Stimulated activated effector memory CD8-positive, alpha-beta T cell treated with anti-CD3 and anti-CD28 coated beads, Interleukin-12 subunit alpha, Interleukin-12 subunit beta, amount 100 ng/mL, for 72 hours (primary cell): ENCODE measurements at regions not wholly inside any gene's neighbourhood (a gene's known extent, or its start where the extent isn't known, plus 50 kb on each side); places are given as distances from the start of the nearest gene placed in this dataset.

Experiments used
- ATAC-seq: fragments of 150-1000 bp; cut with Tn5 transposase; 2 replicates; pipeline ENCODE4 v1.10.0; 2021
- DNase-seq, 2 donors: peaks; one replicate each; pipeline ENCODE4 v3.0.0; 2021 to 2022; ENCODE audit warnings: low spot score in 2 of 2
- H3K27ac Mint-ChIP-seq: one replicate; pipeline ENCODE4 v1.8.0; 2022; ENCODE audit warnings: mild to moderate bottlenecking, mixed read lengths
- H3K36me3 Mint-ChIP-seq: one replicate; pipeline ENCODE4 v1.8.0; 2022; ENCODE audit warnings: mild to moderate bottlenecking, mixed read lengths
- H3K4me1 Mint-ChIP-seq: one replicate; pipeline ENCODE4 v1.8.0; 2022; ENCODE audit warnings: mixed read lengths
- H3K4me3 Mint-ChIP-seq: one replicate; pipeline ENCODE4 v1.8.0; 2022; ENCODE audit warnings: mild to moderate bottlenecking, mixed read lengths
- H3K9me3 Mint-ChIP-seq: one replicate; pipeline ENCODE4 v1.8.0; 2022; ENCODE audit warnings: mixed read lengths

DNA sequence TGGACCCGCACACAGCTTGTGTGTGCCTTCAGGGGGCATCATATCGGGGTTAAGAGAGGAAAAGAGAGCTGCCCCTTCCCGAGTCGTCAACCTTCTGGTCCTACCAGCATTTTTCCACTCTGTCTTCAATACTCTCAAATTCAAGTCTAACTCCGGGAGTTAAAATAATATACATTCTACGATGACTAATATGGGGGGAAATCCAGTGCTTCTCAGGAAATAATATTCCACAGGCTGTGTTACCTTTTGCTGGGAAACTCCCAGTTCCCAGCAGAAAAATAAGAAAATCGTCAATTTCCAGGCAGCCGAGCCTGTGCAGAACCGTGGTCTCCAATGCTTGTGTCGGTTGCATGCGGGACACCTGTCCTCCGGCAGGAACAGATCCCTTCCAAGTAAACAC, 105.0 kb upstream of the FOXF1 start:
- H3K9me3 Mint-ChIP-seq, result no peaks in the 10 kb centered on the region
- ATAC-seq (no peak), DNase-seq (no peak)
- H3K27ac Mint-ChIP-seq, result no peak overlapping the region
- no peaks in the 10 kb centered on the region for H3K4me1 Mint-ChIP-seq
- no peak overlapping the region for H3K4me3 Mint-ChIP-seq
- H3K36me3 Mint-ChIP-seq, result no peaks in the 10 kb centered on the region

- H3K27ac Mint-ChIP-seq, result no peak overlapping the region
- DNase-seq (no peak), ATAC-seq (no peak)
- no peaks in the 10 kb centered on the region for H3K36me3 Mint-ChIP-seq
- H3K9me3 Mint-ChIP-seq, result no peaks in the 10 kb centered on the region
- H3K4me1 Mint-ChIP-seq, result no peaks in the 10 kb centered on the region
- no peak overlapping the region for H3K4me3 Mint-ChIP-seq
Measured at GRCh38 chr16:86406056-86406455, 104.3 kb upstream of the FOXF1 start.

- H3K27ac Mint-ChIP-seq, result no peak overlapping the region
Measured at GRCh38 chr16:86408685-86409084, 101.6 kb upstream of the FOXF1 start.

DNA sequence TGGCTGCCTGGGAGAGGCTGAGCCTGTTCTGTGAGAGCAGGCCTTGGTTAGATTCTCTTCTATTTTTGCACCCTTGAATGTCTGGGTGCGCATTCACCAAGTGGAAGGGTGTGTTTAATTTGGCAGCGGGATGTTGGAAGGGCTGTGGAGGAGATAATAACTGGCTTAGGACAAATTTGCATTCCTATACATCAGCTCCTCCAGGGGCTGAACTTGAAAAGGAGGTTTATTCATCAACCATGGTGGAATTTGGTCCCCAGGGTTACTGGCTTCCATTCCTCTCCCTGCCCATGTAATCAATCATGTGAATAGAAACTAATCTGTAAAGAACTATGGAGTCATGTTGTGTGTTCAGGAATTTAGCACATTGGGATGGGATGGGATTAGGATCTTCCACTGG, 100.2 kb upstream of the FOXF1 start:
- Mint-ChIP-seq H3K4me1 (no peaks in the 10 kb centered on the region), H3K36me3 (no peaks in the 10 kb centered on the region), H3K9me3 (no peaks in the 10 kb centered on the region), H3K27ac (no peak overlapping the region), H3K4me3 (no peak overlapping the region)
- ATAC-seq, result no peak
- no peak for DNase-seq

More at GRCh38 chr16:86408685-86409084, 101.6 kb upstream of the FOXF1 start:
- Mint-ChIP-seq H3K36me3 (no peaks in the 10 kb centered on the region), H3K4me1 (no peaks in the 10 kb centered on the region), H3K4me3 (no peak overlapping the region), H3K9me3 (no peaks in the 10 kb centered on the region)
- ATAC-seq, result no peak
- no peak for DNase-seq

GRCh38 chr16:86410529-86410928, 99.8 kb upstream of the FOXF1 start:
- no peaks in the 10 kb centered on the region for H3K9me3 Mint-ChIP-seq
- ATAC-seq (no peak), DNase-seq (no peak)
- no peaks in the 10 kb centered on the region for H3K4me1 Mint-ChIP-seq
- no peaks in the 10 kb centered on the region for H3K36me3 Mint-ChIP-seq
- H3K27ac Mint-ChIP-seq, result no peak overlapping the region
- H3K4me3 Mint-ChIP-seq, result no peak overlapping the region

DNA sequence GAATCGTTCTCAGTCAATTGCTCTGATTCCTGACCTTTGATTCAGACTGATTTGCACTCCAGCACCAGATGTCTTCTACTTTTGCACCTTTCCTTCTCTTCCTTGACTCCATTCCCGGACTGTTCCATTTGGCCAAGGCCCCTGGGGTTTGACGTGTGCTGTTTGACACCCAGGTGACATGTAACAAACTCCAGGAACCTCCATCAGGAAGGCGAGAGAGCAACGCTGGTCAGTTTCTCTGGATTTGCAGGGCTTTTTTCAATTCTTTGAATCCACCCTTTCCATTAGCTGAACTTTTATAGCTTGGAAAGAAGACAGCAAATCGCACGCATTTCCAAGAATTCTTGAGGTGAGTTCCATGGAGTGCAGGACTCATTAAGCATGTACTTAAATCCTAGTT, 98.4 kb upstream of the FOXF1 start:
- no peak overlapping the region for H3K27ac Mint-ChIP-seq
- H3K9me3 Mint-ChIP-seq, result no peaks in the 10 kb centered on the region
- no peaks in the 10 kb centered on the region for H3K36me3 Mint-ChIP-seq
- no peak for DNase-seq
- no peak overlapping the region for H3K4me3 Mint-ChIP-seq
- no peaks in the 10 kb centered on the region for H3K4me1 Mint-ChIP-seq
- no peak for ATAC-seq

DNA sequence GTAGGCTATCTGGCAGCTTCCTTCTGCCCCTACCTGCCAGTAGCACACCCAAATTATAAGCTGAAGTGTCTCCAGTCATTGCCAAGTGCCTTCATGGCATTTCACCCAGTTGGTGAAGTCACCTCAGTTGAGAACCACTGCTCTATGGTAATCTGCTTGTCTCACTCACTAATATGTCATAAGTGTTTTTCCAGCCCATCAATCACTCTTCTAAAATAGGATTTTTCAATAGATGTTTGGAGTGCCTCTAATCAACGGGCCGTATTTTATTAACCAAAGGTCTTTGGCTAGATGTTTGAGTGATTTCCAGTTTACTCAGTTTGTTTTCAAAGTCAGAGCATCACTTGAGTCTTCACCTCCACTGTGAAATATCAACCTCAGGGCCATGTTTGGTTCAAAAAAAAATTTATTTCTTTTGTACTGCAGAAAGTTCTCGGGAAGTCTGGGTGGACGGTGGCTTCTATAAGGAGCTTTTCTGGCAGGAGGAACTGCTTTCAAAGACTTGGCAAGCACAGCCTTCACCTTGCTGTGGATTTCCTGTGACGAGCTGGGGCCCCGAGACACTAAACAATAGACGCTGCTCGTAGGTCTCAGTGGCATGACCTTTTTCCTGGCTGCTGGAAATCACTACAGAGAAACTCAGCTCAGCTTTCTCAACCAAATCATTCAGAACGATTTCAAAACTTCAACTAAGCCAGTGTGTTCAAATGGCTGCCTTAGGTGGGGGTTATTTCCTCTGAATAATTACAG, 95.2 kb upstream of the FOXF1 start:
- no peak overlapping the region for H3K4me3 Mint-ChIP-seq
- ATAC-seq (no peak), DNase-seq (no peak)
- no peaks in the 10 kb centered on the region for H3K9me3 Mint-ChIP-seq
- H3K27ac Mint-ChIP-seq, result no peak overlapping the region
- H3K36me3 Mint-ChIP-seq, result no peaks in the 10 kb centered on the region
- H3K4me1 Mint-ChIP-seq, result no peaks in the 10 kb centered on the region

GRCh38 chr16:86418981-86419380, 91.3 kb upstream of the FOXF1 start:
- DNase-seq, result no peak
- H3K9me3 Mint-ChIP-seq, result peaks cover 5% of the 10 kb centered on the region
- ATAC-seq, result no peak

GRCh38 chr16:86419518-86419917, 90.8 kb upstream of the FOXF1 start:
- H3K27ac Mint-ChIP-seq, result no peak overlapping the region
- H3K4me1 Mint-ChIP-seq, result no peaks in the 10 kb centered on the region
- H3K9me3 Mint-ChIP-seq, result peaks cover 5% of the 10 kb centered on the region
- H3K36me3 Mint-ChIP-seq, result no peaks in the 10 kb centered on the region
- H3K4me3 Mint-ChIP-seq, result no peak overlapping the region
- ATAC-seq (no peak), DNase-seq (no peak)

More at GRCh38 chr16:86418981-86419380, 91.3 kb upstream of the FOXF1 start:
- H3K4me3 Mint-ChIP-seq, result no peak overlapping the region
- no peaks in the 10 kb centered on the region for H3K4me1 Mint-ChIP-seq
- no peak overlapping the region for H3K27ac Mint-ChIP-seq
- H3K36me3 Mint-ChIP-seq, result no peaks in the 10 kb centered on the region

GRCh38 chr16:86421995-86422394, 88.3 kb upstream of the FOXF1 start:
- Mint-ChIP-seq H3K4me3 (no peak overlapping the region), H3K4me1 (no peaks in the 10 kb centered on the region), H3K27ac (no peak overlapping the region), H3K9me3 (peaks cover 5% of the 10 kb centered on the region), H3K36me3 (no peaks in the 10 kb centered on the region)
- ATAC-seq, result no peak
- DNase-seq, result no peak

DNA sequence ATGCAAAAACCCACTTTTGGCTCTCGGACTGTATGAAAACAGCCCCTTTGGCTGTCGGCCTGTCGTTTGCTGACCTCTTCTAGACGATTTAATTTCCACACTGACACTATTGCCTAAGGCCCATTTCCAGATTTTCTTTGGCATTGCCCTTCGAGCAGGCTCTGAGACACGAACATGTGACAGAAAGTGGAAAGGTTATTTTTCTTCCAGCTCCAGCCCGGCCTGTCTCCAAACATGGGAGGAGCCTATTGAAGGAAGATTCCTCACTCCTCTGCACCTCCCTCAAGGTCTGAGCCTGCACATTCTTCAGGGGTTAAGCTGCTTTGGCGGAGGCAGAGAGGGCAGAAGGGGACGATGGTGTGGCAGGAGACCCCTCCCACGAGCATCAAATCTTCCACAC, 85.9 kb upstream of the FOXF1 start:
- no peak for ATAC-seq
- no peaks in the 10 kb centered on the region for H3K4me1 Mint-ChIP-seq
- H3K9me3 Mint-ChIP-seq, result peaks cover 5% of the 10 kb centered on the region
- H3K36me3 Mint-ChIP-seq, result no peaks in the 10 kb centered on the region
- H3K27ac Mint-ChIP-seq, result no peak overlapping the region
- no peak overlapping the region for H3K4me3 Mint-ChIP-seq
- no peak for DNase-seq

DNA sequence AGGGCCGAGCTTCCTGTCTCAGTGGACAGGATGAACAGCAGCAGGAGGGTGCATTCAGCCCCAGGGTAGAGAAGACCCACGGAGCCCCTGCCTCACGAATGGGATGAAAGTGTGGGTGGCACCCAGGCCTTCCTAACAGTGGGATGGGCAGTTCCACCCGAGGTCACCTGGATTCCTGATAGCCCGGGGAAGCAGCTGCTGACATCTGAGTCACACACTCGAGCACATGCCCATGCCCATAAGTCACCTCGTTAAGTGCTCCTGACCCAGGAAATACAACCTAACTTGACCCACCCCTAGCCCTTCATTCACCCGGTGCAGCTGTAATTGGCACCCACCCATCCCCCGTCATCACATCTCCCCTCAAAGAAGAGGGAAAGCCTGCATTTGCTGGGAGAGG, 85.3 kb upstream of the FOXF1 start:
- ATAC-seq, result no peak
- no peaks in the 10 kb centered on the region for H3K36me3 Mint-ChIP-seq
- no peak for DNase-seq

DNA sequence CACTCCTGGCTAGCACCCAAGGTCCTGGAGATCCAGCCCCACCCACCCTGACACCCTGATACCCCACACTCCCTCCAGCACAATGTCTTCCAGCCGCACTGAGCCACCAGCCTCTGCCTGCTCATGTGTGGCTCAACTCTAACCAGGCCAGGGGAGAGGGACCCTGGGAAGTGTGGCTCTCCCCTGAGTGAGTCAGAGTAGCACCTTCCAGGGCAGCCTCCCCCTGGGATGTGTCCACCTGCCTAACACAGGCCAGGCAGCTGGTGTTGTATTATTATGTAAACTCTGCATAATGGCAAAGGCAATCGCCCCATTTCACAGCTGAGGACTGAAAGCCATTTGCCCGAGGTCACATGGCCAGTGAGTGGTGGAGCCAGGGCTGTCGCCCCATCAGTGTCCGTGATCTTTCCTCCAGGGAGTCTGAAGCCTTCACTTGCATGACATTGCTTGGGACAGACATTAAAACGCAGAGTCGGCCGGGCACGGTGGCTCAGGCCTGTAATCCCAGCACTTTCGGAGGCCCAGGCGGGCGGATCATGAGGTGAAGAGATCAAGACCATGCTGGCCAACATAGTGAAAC, 84.2 kb upstream of the FOXF1 start:
- Mint-ChIP-seq H3K27ac (no peak overlapping the region), H3K4me3 (no peak overlapping the region), H3K36me3 (no peaks in the 10 kb centered on the region), H3K9me3 (peaks cover 2% of the 10 kb centered on the region), H3K4me1 (no peaks in the 10 kb centered on the region)
- no peak for ATAC-seq
- DNase-seq, result no peak

More for the DNA sequence above, 85.3 kb upstream of the FOXF1 start:
- Mint-ChIP-seq H3K9me3 (peaks cover 5% of the 10 kb centered on the region), H3K4me3 (no peak overlapping the region), H3K4me1 (no peaks in the 10 kb centered on the region), H3K27ac (no peak overlapping the region)

GRCh38 chr16:86427433-86427851, 82.9 kb upstream of the FOXF1 start:
- DNase-seq, result no peak

GRCh38 chr16:86428729-86429517, 81.4 kb upstream of the FOXF1 start:
- DNase-seq (no peak), ATAC-seq (no peak)
- H3K4me1 Mint-ChIP-seq, result no peaks in the 10 kb centered on the region
- H3K4me3 Mint-ChIP-seq, result no peak overlapping the region
- no peaks in the 10 kb centered on the region for H3K9me3 Mint-ChIP-seq
- no peak overlapping the region for H3K27ac Mint-ChIP-seq
- H3K36me3 Mint-ChIP-seq, result no peaks in the 10 kb centered on the region

More at GRCh38 chr16:86427433-86427851, 82.9 kb upstream of the FOXF1 start:
- no peaks in the 10 kb centered on the region for H3K36me3 Mint-ChIP-seq
- H3K27ac Mint-ChIP-seq, result no peak overlapping the region
- H3K4me1 Mint-ChIP-seq, result no peaks in the 10 kb centered on the region
- ATAC-seq, result no peak
- H3K9me3 Mint-ChIP-seq, result no peaks in the 10 kb centered on the region
- H3K4me3 Mint-ChIP-seq, result no peak overlapping the region

- no peak overlapping the region for H3K27ac Mint-ChIP-seq
- DNase-seq (no peak), ATAC-seq (no peak)
- no peak overlapping the region for H3K4me3 Mint-ChIP-seq
- H3K4me1 Mint-ChIP-seq, result no peaks in the 10 kb centered on the region
- H3K36me3 Mint-ChIP-seq, result no peaks in the 10 kb centered on the region
- H3K9me3 Mint-ChIP-seq, result no peaks in the 10 kb centered on the region
Measured at GRCh38 chr16:86429663-86430062, 80.7 kb upstream of the FOXF1 start.
